Psoas muscle (tissue), 7 donors: ENCODE measurements at regions not wholly inside any gene's neighbourhood (a gene's known extent, or its start where the extent isn't known, plus 50 kb on each side); places are given as distances from the start of the nearest gene placed in this dataset.

Experiments used
- ATAC-seq, 4 donors: fragments of 200-7000 bp; cut with Tn5 transposase; one replicate each; pipeline ENCODE4 v1.9.1; 2020; ENCODE audit warnings: moderate library complexity in 3 of 4, mild to moderate bottlenecking in 2 of 4
- DNase-seq, 2 donors: peaks; one replicate each; pipeline ENCODE4 v3.0.0-alpha.2; 2020
- H3K27ac ChIP-seq: fragments of 200-600 bp; one replicate; pipeline ENCODE4 v1.8.0; 2022
- H3K27me3 ChIP-seq, 3 donors: fragments of 200-600 bp in 1 of 3; one replicate each; pipeline versions ENCODE4 v1.6.1 to v1.8.0; 2013 to 2022; ENCODE audit warnings: low read length in 2 of 3, mild to moderate bottlenecking in 2 of 3, moderate library complexity in 1 of 3; ENCODE audit not compliant: insufficient read depth in 3 of 3
- H3K36me3 ChIP-seq, 2 donors: fragments of 200-600 bp in 1 of 2; one replicate each; pipeline versions ENCODE4 v1.6.1 to v1.8.0; 2013 to 2022; ENCODE audit warnings: low read depth in 1 of 2, mild to moderate bottlenecking in 1 of 2, moderate library complexity in 1 of 2; ENCODE audit not compliant: insufficient read depth in 1 of 2
- H3K4me1 ChIP-seq: fragments of 200-600 bp; one replicate; pipeline ENCODE4 v1.8.0; 2022
- H3K4me3 ChIP-seq: fragments of 200-600 bp; one replicate; pipeline ENCODE4 v1.8.0; 2022; ENCODE audit warnings: mild to moderate bottlenecking
- H3K9me3 ChIP-seq: fragments of 200-600 bp; one replicate; pipeline ENCODE4 v1.8.0; 2022
- WGBS, 3 donors: extraction: QIAGEN DNeasy Blood & Tissue Kit; methylation state at CpG; one replicate each; pipeline versions ENCODE4 v1.1.6 to v1.1.7; 2013; 5-methylcytosine and 5-hydroxymethylcytosine counted together
- intact Hi-C, 2 donors: fragments of 100-400 bp; cut with DNase I; formaldehyde crosslinking; loops; one replicate each; pipeline versions ENCODE4 v1.11.0 to v1.14.2; 2022
- TF ChIP-seq, protein P1 (sequence below): fragments of 200-600 bp; IDR thresholded peaks from one replicate; pipeline ENCODE4 v1.8.0; 2022; ENCODE audit warnings: antibody characterized with exemption
- donor health status: healthy with polysubstance abuse.
- donor health status: DM: no; HTN: no; CAD: no; lungs with moderate emphysema.
- donor health status: Bipolar disorder and iron deficiency.
- donor health status: healthy.
- donor health status: DM: yes; HTN: yes; CAD: no.
- donor health status: DM: no; HTN: no; CAD: no.
- donor health status: DM: yes; HTN: yes; CAD: no.

- TF ChIP-seq, protein P1, sequence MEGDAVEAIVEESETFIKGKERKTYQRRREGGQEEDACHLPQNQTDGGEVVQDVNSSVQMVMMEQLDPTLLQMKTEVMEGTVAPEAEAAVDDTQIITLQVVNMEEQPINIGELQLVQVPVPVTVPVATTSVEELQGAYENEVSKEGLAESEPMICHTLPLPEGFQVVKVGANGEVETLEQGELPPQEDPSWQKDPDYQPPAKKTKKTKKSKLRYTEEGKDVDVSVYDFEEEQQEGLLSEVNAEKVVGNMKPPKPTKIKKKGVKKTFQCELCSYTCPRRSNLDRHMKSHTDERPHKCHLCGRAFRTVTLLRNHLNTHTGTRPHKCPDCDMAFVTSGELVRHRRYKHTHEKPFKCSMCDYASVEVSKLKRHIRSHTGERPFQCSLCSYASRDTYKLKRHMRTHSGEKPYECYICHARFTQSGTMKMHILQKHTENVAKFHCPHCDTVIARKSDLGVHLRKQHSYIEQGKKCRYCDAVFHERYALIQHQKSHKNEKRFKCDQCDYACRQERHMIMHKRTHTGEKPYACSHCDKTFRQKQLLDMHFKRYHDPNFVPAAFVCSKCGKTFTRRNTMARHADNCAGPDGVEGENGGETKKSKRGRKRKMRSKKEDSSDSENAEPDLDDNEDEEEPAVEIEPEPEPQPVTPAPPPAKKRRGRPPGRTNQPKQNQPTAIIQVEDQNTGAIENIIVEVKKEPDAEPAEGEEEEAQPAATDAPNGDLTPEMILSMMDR = no peak
- ATAC-seq = no peak
These were observed 105.2 kb upstream of the KLHL25 start for GRCh38 chr15:85899927-85900326.

DNA sequence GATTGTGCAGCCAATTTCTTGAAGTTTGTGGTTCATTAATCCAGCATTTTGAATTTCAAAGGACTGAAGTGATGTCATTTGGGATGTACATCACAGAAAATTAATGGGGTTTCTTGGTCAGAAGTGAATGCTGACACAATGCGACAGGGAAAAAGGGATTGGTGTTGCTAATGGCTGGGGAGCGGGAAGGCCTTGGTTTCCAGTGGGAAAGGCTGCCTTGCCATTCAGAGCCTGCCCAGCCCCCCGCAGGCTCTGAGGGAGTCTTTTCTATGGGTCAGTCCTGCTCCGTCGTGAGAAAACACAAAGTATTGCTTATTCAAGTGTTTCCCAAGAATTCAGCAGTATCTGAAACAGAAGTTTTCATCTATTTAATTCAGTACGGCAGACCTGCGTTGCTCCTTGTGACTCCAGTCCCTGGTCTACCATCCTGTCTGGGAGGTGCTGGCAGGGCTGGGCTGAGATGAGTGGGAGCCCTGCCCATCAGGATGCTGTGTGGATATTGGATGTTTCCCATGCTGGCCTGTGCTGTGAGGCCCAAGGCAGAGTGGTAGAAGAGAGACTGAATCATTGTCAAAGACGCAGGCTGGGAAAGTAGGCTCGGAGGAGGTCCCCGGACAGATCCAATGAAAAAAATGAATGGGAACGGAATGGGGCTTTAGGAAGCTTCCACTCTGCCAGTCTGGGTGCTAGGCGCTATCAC lies 111.2 kb upstream of the KLHL25 start:
- no peaks in the 10 kb centered on the region for H3K9me3 ChIP-seq
- intact Hi-C loops = no loop called here
- no peak overlapping the region for H3K27ac ChIP-seq
- H3K36me3 ChIP-seq = no peaks in the 10 kb centered on the region
- H3K27me3 ChIP-seq = no peaks in the 10 kb centered on the region
- ATAC-seq = no peak
- no peaks in the 10 kb centered on the region for H3K4me1 ChIP-seq
- no peak for DNase-seq
- 76 to 82% (median 80%) methylated on average over 12 of the region's 12 CpGs for WGBS, 3 donors
- TF ChIP-seq, protein P1 = no peak
- no peak overlapping the region for H3K4me3 ChIP-seq

More at GRCh38 chr15:85899927-85900326, 105.2 kb upstream of the KLHL25 start:
- no peak overlapping the region for H3K4me3 ChIP-seq
- peaks cover 0 to 6% (median 0%) of the 10 kb centered on the region in 3 donors for H3K27me3 ChIP-seq
- intact Hi-C loops = no loop called here
- H3K4me1 ChIP-seq = no peaks in the 10 kb centered on the region
- WGBS, 3 donors = 28 to 38% (median 29%) methylated on average over 9 of the region's 9 CpGs
- no peaks in the 10 kb centered on the region for H3K36me3 ChIP-seq
- H3K9me3 ChIP-seq = no peaks in the 10 kb centered on the region
- no peak overlapping the region for H3K27ac ChIP-seq
- no peak for DNase-seq

GRCh38 chr15:85906640-85907039 lies 111.9 kb upstream of the KLHL25 start:
- intact Hi-C loops = no loop called here
- ATAC-seq (no peak), DNase-seq (no peak)
- TF ChIP-seq, protein P1 = no peak
- Histone ChIP-seq H3K4me3 (no peak overlapping the region), H3K4me1 (no peaks in the 10 kb centered on the region), H3K36me3 (no peaks in the 10 kb centered on the region), H3K9me3 (no peaks in the 10 kb centered on the region), H3K27ac (no peak overlapping the region), H3K27me3 (no peaks in the 10 kb centered on the region)
- 50 to 65% (median 57%) methylated on average over 2 of the region's 2 CpGs for WGBS, 3 donors

DNA sequence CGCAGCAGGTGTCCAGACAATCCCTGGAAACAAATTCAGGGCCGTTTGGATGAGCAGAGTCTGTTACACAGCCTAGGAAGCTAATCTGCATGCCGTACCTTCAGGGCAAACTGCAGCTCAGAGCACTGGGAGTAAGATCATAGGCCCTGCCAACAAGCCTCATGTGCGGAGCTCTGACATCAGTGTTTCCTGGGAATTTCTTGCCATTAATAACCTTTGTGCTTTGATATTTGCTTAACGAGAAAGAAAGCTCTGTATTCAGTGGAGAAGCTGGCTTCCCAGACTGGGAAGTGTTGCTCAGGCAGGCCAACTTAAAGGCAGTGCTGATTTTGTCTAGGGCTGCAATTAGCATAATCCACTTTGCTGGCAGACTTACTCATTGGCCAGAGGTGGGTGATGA lies 116.1 kb upstream of the KLHL25 start:
- Histone ChIP-seq H3K27ac (no peak overlapping the region), H3K4me1 (no peaks in the 10 kb centered on the region), H3K4me3 (no peak overlapping the region), H3K36me3 (no peaks in the 10 kb centered on the region), H3K27me3 (no peaks in the 10 kb centered on the region), H3K9me3 (no peaks in the 10 kb centered on the region)
- TF ChIP-seq, protein P1 = no peak
- WGBS, 3 donors = 33 to 59% (median 55%) methylated on average over 5 of the region's 5 CpGs
- DNase-seq = no peak
- intact Hi-C loops = no loop called here
- ATAC-seq = no peak

GRCh38 chr15:85913461-85913860 lies 118.7 kb upstream of the KLHL25 start:
- no peak for DNase-seq
- no peak for ATAC-seq
- intact Hi-C loops = no loop called here
- H3K27me3 ChIP-seq = no peaks in the 10 kb centered on the region
- H3K4me1 ChIP-seq = no peaks in the 10 kb centered on the region
- no peak overlapping the region for H3K27ac ChIP-seq
- no peaks in the 10 kb centered on the region for H3K36me3 ChIP-seq
- 62 to 76% (median 69%) methylated on average over 2 of the region's 2 CpGs for WGBS, 3 donors
- no peaks in the 10 kb centered on the region for H3K9me3 ChIP-seq
- no peak overlapping the region for H3K4me3 ChIP-seq
- TF ChIP-seq, protein P1 = no peak
